ENCODE measurements at regions not wholly inside any gene's neighbourhood (a gene's known extent, or its start where the extent isn't known, plus 50 kb on each side); places are given as distances from the start of the nearest gene placed in this dataset.

DNA sequence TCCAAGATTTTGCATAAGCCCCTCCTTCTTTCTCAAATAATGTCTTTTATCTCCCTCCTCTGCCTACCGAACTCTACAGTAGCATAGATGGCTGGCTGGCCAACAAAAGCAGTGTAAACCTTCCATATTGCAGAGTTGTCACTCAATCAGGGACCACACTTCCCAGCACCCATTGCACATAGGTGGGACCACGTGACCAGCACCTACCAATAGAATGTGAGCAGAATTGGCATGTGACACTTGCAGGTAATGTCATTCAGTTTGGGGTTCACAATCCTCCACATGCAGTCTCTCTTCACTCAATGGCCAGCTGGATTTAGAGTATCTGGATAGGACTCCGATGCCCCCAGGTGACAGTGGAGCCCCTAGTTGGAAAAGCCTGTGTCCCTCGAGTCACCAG lies 190.3 kb upstream of the CRY1 start:
- no peak for FAIRE-seq

DNA sequence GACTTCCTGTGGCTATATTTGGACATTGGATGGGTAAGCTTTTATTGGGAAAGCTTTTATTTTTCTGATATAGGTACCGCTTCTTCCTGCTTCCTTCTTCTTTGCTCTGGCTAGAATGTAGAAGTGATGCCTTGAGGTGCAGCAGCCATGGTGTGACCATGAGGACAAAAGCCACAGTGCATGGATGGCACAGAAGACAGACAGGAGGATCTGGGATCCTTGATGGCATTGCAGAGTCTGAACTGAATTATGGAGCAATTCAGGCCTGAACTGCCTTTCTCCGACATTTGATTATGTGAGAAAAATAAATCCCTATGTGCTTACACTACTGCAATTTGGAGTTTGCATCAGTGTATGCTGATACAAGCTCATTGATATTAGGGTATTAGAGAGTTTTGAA lies 191.3 kb upstream of the CRY1 start:
- FAIRE-seq: no peak

GRCh38 chr12:107287436-107288413 lies 194.4 kb upstream of the CRY1 start:
- no peak for FAIRE-seq

DNA sequence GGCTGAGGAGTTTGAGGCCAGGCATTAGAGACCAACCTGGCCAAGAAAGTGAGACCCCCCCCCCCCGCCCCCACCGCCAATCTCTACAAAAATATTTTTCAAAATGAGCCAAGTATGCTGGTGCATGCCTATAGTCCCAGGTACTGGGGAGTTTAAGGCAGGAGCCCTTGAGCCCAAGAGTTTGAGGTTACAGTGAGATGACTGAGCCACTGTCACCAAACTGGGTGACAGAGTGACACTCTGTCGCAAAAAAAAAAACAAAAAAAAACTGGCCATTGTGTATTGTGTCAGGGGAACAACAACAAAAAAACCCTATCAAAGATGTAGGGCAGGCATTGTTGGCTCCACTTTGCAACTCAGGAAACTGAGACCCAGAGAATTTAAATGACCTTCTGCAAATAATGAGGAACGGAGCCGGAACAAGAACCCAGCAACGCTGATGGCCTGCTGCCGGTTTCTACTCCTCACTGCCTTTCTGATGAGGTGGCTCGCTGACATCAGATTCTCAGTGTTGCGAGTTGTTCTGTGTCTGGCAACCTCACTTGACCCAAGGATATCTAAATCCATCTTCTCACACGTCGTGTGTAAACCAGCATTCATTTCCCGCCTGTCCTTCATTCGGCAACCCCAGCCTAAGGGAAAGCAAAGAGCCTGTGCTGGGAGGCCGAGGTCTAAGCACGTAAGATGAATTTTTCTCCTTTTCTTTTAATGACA lies 195.2 kb upstream of the CRY1 start:
- FAIRE-seq: no peak

DNA sequence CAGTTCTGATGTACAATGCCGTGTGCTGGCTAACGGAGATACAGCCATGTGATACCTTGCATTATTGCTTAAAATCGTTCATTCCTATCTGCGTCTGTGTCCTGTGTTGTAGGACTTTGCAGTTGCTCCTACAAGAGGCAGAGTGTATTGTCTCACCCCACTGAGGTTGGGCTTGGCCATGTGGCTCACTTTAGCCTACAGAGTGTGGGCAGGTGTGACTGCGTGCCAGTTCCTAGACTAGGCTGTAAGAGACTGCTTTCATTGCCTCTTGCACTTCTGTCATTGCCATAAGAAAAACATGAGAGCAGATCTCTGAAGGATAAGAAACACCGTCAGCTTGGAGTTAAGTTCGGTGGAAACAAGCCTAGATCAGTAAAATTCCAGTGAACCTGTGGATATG lies 197.7 kb upstream of the CRY1 start:
- FAIRE-seq: no peak

GRCh38 chr12:107296681-107297089 lies 203.3 kb upstream of the CRY1 start:
- no peak for FAIRE-seq

DNA sequence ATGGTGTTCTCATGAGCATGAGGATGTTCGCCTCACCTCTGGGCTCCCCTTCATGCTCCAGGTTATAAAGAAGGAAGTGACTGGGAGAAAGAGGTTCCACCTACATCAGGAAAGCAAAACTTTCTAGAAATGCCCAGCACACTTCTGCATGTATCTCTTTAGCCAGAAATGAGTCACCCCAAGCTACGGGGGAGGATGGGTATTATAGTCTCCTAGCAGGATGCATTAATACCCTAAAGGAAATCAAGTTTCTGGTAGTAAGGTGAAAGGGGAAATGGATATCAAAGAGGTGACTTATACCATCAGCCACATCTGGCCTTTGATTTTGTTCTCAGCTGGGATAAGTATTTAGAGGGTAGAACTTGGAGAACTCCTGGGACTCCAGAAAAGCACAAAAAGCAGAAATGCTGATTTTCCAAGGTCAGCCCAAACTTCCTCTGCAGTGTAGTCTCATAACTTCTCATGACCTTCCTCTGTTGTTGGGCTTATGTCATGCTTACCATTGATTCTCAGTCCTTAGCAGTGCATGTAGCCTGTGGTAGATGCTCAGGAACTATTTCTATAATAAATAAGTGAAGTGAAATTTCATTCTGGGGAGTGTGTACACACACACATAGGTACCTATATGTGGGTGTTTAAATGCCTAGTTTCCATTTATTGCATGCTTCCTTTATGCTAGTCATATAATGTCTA lies 209.4 kb upstream of the CRY1 start:
- FAIRE-seq: no peak

GRCh38 chr12:107304588-107305532 lies 211.5 kb upstream of the CRY1 start:
- FAIRE-seq: no peak

GRCh38 chr12:107306141-107306659 lies 212.9 kb upstream of the CRY1 start:
- FAIRE-seq: no peak

DNA sequence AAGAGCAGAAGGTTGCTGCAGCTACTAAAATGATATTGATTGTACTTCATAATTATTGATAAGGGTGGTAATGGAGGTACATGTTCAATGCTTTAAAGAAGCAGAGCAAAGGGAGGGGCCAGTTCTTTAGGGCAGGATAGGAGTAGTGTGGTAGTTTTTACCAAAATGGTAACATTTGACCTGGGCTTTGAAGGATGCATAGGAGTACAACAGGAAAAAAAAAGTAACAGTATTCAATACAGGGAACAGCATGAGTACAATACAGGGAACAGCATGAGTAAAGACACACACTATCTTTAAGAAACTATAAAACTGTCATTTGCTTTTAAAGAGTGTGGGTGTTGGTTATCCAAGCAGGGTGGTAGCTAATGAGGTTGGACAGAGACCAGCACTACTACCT lies 215.0 kb upstream of the CRY1 start:
- no peak for FAIRE-seq

DNA sequence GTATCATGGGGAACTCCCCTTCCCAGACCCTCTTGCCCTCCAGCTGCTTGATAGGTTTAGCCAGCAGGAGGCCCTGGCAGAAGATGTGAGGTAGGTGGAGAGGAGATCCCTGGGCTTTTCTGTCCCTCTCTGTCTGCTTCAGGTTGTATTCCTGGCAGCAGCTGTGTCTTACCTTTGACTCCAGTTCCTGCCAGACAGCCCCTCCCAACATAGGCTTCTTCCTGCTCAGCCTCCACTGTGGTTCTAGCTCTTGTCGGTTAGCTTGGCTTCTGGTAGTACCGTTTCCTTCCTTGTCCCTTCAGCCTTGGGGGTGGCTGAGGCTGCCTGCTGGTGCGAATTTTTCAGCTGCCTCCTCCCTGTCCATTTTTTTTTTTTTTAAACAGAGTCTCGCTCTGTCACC lies 215.7 kb upstream of the CRY1 start:
- FAIRE-seq: no peak

DNA sequence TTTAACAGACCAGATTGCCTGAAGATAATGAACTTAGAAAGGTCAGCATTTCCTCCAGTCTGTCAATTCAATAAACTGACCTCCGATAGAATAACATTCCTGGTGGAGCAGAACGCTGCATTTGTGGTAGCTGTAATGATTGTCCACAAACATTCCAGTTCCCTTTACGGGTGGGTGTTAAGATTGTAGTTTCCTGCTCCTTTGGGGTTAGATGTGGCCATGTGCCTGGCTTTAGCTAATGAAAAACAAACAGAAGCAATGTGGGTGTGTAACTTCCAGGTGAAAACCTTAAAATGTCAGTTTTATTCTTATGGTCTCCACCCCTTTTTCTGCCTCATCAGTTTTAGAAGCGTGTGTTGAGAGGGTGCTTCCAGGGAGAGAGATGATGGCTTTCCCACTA lies 217.3 kb upstream of the CRY1 start:
- no peak for FAIRE-seq

DNA sequence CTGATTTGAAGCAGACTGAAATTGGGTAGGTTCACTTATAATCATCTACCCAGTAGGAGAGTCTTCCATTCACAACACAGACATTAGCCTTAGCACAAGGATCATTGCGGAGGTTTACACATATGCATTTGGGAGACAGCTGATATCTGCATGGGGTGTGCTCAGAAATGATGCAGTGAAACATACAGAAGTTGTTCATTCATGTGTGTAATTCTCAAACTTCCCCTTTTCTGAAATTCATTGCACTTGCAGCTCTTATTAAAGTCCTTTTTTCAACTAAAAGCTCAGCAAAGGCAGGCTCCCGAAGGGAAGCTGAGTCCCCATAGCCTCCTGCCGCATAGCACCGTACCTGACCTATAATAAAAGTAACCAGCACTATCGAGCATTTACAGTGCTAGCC lies 218.3 kb upstream of the CRY1 start:
- no peak for FAIRE-seq

- FAIRE-seq: no peak
Observed at GRCh38 chr12:107317751-107318555, 224.6 kb upstream of the CRY1 start.

DNA sequence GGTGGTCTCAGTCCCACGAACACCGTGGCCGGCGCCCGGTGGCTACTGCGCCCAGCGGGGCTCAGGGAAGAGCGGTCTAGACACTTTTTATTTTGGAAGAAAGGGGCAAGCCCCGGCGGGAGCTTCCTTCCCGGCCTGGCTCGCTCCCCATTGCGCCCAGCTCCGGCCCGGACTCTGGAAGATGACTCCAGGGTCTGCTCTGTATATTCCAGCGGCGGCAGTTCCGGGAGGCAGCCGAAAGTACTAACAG lies 225.1 kb upstream of the CRY1 start:
- no peak for FAIRE-seq

DNA sequence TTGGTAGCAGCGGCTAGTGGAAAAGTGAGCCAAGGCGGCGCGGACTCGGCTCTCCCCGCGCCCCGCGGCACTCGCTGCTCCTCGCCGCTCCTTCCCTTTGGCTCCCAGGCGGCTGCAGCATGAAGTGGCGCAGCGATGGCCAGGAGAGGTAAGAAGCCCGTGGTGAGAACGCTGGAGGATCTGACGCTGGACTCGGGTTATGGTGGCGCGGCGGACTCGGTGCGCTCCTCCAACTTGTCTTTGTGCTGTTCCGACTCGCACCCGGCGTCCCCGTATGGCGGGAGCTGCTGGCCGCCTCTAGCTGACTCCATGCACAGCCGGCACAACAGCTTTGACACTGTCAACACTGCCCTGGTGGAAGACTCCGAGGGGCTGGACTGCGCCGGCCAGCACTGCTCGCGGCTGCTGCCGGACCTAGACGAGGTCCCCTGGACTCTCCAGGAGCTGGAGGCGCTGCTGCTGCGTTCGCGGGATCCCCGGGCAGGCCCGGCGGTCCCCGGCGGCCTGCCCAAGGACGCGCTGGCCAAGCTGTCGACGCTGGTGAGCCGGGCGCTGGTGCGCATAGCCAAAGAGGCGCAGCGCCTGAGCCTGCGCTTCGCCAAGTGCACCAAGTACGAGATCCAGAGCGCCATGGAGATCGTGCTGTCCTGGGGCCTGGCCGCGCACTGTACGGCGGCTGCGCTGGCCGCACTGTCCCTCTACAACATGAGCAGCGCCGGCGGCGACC lies 225.6 kb upstream of the CRY1 start:
- FAIRE-seq: no peak

GRCh38 chr12:107319533-107320032 lies 226.2 kb upstream of the CRY1 start:
- FAIRE-seq: no peak

GRCh38 chr12:107320033-107320928 lies 226.9 kb upstream of the CRY1 start:
- FAIRE-seq: no peak

- FAIRE-seq: no peak
Observed at GRCh38 chr12:107320929-107321631, 227.7 kb upstream of the CRY1 start.
